LHCN-M2 (cell line): ENCODE measurements at regions not wholly inside any gene's neighbourhood (a gene's known extent, or its start where the extent isn't known, plus 50 kb on each side); places are given as distances from the start of the nearest gene placed in this dataset.
A peak's percentile ranks its signal among the peaks of the same experiment; 100 is the strongest.
"Not testable (repeated sequence)": the region's sequence is repeated elsewhere in the genome, so short reads cannot be mapped to it uniquely, and the experiment has no call there.

ENCODE experiments used
- DNase-seq: peaks from one replicate; pipeline ENCODE4 v3.0.0-alpha.2; 2012; ENCODE audit warnings: low read depth

DNA sequence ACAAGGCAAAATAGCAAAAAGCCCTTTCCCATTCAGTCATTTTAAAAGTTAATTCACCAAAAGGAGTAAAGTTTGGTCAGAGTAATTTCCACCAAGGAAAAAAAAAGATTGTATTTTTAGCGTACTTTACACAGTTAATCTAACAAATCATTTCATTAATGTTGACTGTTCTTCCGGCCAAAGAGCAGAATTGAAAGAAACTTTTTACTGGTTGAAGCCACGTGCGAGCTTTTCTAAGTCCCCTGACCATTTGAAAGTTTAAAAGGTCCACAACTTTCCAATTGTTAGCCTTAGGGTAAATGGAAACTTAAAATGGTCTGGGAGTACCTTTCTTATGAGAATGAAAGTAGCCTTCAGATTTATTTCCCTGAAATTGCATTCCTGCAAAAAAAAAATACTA, 296.7 kb downstream of the ARL4A start:
- DNase-seq = no peak

DNA sequence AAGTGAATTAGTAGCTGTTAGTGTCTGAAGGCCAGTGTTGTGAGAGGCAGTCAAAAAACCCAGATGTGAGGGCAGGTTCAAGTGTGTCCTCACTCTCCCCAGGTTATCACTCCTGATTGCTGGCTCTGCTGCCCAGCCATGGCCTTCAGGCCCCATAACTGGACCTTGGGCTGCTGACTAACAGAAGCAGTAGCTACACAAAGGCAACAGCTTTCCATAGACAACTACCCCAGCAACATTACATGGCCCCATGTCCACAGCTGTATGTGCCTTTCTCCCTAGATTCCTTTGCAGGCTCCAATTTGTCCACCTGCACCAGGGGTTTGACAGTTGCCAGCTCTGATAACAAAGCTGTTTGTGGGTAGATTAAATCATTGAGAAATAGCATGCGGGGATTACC, 297.8 kb downstream of the ARL4A start:
- no peak for DNase-seq

DNA sequence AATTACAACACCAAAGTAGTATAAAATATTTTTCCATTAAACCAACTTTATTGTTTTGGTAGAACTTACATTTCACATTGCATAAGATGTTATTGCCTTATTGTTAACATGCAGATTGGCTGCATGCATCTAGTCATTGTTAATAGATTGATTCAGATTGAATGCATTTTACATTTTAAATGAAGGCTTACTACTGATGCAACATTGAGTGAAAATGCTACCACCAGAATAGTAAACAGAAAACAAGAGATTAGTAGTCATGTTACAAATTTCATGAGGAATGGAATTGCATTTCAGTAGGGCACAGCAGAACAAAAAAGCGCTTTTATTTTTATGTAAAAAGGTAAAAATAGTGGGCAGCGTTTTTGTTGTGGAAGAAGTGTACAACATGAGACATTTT, 298.3 kb downstream of the ARL4A start:
- DNase-seq = no peak

DNA sequence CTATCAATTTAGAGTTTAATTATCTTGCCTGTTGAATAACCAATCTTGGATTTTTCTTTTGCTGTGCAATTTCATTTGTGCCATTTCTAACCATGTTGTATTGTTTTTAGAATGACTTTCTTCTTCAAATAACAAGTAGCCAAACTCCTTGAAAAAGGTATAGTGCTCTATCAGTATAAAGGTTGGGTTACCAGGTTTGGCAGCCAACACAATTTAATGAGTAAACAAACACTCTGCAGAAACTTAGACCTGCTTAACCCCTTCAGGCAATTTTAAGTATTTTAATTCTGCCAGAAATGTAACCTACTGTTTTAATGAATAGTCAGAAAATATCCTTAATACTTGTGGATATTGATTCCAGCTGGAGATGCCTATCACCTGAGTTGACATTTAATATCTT, 299.8 kb downstream of the ARL4A start:
- DNase-seq = no peak

DNA sequence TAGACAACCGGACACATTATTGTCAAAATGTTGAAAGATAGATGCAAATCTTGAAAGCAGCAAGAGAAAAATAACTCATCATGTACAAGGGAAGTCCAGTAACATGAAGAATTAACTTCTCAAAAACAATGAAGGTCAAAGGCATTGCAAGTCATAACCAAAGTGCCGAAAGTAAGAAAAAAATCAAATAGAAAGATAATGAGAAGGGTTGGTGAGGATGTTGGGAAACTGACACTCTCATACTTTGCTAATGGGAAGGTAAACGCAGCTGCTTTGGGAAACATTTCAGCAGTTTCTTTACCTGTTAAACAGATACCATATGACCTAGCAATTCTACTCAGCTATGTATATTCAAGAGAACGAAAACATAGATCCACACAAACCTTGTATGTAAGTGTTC, 303.0 kb downstream of the ARL4A start:
- no peak for DNase-seq

DNA sequence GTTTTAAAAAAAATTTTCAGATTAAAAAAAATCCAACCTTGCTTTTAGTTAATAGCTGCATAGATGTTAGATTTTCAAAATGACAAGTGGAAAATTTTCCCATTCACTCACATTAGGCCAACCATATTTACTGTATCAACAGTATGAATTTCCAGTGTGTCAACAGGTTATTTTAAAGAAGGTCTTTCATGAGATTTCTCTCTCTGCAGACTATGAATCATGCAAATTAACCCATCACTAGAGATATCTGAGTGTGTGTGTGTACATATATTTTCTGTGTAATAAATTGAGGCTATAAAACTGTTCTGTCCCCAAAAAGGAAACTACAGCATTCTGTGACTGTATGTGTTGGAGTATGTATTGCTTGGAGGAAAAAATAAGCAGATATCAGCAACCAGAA, 305.6 kb downstream of the ARL4A start:
- DNase-seq = no peak

DNA sequence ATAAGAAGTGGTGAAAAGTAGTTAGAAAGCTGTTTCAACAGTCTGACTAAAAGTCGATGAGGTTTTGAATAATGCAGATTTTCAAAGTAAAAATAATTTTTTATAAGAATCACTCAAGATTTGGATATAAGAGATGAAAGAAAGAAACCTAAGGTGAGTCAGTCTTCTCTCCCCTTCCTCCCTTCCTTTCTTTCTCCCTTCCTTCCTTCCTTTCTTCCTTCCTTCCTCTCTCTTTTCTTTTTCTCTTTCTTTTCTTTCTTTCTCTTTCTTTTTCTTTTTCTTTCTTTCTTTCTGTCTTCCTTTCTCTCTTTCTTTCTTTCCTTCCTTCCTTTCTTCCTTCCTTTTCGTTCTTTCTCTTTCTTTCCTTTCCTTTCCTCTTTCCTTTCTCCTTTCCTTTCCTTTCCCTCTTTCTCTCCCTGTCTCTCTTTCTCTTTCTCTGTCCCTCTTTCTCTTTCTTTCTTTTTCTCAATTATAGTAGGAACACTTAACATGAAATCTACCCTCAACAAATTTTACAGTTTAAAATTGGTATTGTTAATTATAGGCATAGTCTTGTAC, 308.6 kb downstream of the ARL4A start:
- DNase-seq = no peak

DNA sequence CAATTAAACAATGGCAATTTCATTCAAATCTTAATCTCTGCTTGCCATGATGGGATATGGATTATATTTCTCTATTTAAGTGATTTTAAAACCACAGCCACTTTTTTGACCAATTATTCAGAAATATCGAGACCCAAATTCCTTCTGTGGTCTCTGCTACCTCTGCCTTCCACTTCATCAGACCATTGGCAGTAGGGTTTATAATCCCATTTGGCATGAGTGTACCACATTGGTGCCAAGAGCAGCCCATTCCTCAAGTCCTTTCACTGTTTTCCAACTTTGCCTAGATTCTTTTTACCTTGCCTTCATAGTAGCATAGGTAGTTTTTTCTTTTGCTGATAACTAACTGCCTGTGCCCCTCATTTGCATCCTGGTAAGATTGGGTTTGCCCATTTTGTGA, 319.9 kb downstream of the ARL4A start:
- no peak for DNase-seq

DNA sequence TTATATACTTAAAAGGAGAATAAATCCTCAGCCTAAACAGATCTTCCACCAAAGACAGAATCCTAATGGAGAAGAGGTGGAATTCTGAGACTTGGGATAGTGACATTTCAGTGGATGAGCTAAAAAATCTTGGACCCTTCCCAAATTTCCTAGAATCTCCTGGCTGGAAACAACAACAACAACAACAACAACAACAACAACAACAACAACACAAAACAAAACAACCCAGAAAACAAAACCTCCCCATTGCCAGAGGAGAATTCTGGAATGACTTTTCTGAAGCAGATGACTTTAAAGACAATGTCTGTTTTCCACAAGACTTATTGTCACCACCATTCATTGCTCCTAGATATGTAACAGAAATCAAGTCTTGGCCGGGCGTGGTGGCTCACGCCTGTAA, 322.1 kb downstream of the ARL4A start:
- no peak for DNase-seq

DNA sequence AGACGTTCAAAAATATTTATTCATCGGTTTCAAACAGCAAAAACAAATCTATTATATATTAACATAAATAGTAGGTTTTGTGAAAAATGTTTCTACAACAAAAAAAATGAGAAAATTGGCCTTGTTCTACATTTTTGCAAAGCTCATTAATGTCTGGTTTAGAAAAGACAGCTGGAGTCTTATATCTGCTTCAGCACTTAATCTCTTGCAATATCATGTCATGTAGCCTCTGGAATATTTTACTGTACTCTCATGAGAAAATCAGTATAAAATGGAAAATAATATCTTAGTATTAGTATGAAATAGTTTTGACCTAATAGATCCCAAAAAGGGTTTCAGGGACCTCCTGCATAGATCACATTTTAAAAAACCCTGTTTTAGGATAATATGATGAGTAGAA, 326.6 kb downstream of the ARL4A start:
- no peak for DNase-seq

DNA sequence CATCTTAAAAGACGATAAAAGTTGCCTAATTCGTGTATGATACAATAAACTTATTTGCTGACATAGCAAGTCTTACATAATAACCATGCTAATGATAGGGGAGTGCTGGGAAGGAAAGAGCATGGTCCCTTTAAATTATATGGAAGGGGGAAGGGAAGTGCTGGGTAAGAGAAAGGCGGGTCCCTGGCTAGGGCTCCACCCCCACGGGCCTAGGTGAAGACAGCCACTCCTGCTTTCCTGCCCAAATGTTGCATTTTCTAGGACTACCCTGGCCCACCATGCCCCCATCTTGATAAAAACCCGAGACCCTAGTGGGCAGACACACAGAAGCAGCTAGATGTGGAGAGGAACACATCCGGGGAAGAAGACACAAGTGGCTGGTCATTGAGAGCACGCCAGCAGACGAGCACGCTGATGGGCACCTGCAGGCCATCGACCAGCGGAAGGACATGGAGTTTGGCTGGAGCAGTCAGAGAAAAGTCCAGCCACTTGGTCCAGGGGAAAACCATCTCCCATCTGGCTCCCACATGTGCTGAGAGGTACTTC, 328.7 kb downstream of the ARL4A start:
- no peak for DNase-seq

DNA sequence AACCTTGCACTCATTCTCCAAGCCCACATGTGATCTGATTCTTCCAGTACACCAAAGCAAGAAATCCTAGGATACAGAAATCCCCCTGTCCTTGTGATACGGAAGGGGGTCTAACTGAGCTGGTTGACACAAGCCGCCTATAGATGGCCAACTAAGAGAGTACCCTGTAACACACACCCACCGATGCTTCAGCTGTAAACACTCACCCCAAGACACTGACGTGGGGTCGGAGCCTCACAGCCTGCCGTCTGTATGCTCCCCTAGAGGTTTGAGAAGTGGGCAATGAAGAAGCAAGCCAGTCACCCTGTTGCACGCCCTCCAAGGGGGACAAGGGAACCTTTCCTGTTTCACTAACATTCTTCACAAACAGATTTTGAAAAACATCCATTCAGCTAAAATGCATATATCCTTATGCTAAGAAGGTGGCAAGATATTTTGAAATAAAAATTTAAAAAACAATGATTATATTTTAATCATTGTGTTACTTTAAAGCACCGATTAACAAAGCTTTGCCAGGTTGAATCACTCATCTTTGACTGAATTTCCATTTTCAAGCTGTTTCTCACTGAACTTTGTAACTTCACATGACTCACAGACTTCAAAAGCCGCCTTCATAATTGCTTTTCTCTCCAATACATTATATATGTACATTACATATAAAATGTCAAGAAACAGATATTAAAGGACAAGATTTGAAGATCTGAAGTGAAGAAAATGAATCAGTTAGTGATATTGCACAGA, 329.3 kb downstream of the ARL4A start:
- DNase-seq = peak; percentile 32

DNA sequence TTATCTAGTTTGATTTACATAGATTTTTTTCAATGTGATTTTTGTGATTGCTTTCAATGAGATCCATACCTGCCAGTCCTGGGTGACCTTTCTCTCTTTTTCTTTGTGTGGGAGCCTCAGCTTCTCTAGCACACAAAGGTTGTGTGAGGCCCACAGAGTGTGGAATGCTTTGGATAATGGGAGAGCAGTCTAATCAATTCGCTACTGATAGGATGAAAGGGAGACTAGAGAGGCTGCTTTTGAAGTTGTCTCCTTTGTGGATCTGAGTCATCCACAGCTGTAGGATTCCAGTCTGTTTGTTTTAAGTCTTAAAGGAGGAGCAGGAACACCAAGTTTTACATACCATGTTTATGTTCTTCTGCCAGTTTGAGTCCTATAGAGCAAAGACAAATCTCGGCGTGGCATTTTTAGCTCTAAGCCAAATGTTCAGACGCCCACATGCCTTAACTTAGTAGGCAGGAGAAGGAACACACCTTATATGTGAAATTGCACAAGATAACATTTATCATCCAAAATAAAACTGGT, 330.0 kb downstream of the ARL4A start:
- peak; percentile 76 for DNase-seq

DNA sequence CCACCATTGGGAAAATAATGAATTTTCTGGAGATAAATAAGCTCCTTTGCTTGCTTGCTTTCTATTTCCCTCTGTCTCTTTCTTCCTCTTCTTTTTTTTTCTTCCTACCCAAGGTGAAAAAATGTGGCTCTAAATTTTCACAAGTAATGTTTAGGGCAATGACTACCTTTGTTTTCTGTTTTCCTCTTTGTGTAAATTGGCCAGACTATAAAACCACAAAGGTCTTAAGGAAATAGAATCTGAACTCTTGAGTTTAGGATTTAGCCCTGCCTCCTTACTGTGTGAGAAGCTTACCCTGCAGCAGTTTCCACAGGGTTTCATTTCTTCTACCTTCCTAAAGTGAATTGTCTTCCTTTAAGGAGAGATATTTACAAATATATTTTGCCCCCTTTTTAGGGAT, 330.4 kb downstream of the ARL4A start:
- DNase-seq = peak; percentile 48

DNA sequence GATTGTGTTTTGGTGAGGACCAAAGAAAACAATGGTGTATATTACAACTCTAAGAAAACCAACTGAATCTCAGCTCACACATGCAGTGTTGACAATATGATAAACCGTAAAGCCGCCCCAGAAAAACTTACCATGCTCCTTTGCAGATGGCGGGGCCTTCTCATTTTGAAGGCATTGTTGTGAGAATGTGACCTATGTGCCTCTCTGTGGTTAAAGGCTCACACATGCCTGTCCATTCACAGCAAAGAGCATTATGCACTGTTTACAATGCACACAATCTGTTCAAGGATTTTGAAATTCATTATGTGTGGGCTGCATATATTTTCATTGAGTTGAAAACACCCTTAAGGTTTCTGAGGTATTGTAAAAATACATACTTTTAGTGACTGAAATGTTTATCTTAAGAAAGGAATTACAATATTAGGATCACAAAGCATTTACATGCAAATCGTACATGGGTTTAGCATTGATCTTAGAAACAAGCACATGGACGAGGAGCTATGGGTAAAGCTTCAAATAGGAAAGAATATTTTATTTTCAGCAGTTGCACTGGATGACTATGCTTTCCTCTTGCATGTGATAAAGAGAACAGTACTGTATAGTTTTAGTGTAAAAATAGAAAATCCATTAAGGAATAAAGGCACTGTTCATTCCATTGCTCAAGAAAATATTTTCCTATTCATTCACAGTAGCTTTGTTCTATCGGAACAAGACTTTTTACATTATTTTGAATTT, 334.3 kb downstream of the ARL4A start:
- DNase-seq = no peak

DNA sequence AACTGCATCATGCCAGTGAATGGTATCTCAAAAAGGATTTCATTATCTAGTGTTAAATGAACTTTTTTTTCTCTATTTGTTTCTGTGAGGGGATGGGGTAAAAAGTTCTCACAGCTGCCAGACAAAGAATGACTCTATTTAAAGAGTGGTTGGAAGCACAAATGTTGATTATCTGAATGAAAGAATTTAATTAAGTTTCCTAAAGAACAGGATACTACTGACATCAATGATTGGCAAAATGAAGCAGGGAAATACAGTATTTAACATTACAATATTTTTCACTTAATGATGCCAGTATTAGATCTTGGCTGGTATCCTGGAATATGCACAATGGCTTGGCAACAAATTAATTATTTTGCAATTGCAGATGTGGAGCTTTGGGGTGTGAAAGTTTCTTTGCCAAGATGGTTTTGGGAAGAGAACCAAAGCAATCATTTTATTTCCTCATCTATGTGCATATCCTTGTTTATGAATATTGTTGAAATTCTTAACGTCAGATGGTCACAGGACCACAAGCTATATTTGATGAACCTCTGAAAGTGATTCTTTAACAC, 336.8 kb downstream of the ARL4A start:
- DNase-seq = no peak

DNA sequence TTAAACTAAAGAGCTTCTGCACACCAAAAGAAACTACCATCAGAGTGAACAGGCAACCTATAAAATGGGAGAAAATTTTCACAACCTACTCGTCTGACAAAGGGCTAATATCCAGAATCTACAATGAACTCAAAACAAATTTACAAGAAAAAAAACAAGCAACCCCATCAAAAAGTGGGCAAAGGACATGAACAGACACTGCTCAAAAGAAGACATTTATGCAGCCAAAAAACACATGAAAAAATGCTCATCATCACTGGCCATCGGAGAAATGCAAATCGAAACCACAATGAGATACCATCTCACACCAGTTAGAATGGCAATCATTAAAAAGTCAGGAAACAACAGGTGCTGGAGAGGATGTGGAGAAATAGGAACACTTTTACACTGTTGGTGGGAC, 337.6 kb downstream of the ARL4A start:
- not testable (repeated sequence) for DNase-seq

DNA sequence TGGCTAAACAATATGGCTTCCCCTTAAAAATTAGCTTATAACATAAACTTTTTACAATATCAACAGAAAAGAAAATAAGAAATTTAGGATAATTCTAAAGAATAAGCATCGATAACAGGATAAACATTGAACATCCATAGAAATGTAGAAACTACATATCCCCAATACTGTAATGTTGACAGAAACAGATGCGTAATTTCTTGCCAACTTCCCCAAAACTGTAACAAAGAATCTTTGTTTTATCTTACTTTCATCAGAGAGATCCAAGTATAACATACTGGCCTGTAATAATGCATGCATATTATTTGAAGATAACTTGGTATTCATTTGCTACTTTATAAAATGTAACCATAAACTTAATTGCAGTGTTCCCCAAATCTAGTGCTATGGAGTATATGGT, 339.9 kb downstream of the ARL4A start:
- DNase-seq = no peak

DNA sequence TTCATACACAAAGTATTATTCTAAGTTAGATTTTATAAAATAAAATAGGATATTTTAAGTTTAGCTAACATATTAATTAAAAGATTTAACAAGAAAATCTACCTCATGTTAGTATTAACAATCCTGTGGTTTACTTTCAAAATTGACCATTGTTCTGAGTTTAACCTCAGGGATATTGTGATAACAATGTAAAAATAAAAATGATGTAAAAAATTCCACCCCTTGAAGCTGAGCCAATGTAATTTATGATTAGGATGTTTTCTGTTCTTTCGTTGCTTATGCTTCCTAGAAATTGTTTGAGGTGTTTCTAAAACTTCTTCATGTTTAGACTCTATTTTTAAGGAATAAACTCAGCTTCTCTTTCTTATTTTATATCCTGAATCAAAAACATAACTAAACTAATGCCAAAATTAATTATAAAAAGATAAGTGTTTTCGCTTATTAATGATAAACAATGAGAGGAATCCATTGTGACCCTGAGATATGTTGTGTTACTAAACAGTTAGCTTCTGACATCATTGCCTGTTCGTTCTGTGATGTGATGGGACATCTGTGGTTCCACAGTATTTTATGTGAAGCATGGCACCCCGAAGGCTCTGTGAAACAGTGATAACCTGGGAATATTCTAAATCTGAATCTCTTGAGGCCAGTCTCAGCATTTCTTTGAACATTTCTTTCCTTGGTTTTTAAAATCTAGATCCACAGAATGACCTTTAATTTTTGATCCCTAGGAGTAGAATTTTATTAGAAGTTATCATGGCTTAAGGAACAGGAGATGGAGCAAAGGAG, 340.8 kb downstream of the ARL4A start:
- no peak for DNase-seq

DNA sequence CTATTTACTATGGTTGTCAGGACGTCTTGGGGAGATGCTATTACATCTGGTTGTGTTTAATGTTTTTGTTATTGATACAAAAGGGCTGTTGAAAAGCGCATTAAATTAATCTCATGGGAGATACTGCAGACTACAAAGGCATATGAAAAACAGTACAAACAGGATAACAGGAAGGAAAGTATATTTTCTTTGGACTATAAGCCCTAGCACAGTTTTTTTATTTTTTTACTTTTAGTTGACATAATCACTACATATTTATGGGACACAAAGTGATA, 341.3 kb downstream of the ARL4A start:
- no peak for DNase-seq

DNA sequence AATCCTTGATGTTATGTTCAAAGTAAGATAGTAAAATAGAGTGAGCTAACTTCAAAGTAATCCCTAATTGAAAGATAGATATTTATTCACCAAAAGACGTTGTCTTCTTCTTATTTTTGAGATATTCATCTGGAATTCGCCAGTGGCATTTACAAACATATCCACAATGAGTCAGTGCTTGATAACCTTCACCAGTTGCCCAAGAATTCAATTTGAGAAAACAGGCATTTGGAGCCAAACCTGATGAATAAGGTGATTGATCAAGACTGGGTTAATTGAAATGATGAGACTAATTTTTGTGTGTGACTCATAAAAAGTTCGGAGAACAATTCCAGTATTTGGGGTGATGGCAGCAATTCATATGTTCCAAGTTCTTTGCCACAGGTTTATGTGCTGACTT, 344.0 kb downstream of the ARL4A start:
- no peak for DNase-seq

DNA sequence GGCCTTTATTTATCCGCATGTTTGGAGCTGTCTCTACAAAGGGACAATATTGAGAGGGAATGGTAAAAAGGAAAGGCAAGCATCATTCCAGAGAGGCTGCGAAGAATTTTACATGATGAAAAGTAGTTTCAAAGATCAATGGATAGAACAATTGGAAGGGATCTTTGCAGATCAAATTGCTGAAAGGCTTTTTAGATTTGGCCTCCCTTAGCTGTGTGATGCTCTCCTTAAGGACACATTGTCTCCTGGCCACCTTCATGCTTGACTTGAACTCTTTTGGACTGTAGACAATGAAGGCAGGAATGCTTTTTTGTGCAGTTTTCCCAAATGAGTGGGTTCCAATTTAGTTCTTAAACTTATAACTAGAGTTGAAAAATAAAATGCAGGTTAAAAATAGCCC, 344.7 kb downstream of the ARL4A start:
- DNase-seq = no peak
